GM21723 (cell line): ENCODE measurements at regions not wholly inside any gene's neighbourhood (a gene's known extent, or its start where the extent isn't known, plus 50 kb on each side); places are given as distances from the start of the nearest gene placed in this dataset.
"Not testable (repeated sequence)": the region's sequence is repeated elsewhere in the genome, so short reads cannot be mapped to it uniquely, and the experiment has no call there.

Experiments used
- ATAC-seq: cut with Tn5 transposase; IDR thresholded peaks from one replicate; pipeline ENCODE4 v1.9.1; 2021; ENCODE audit warnings: mild to moderate bottlenecking, moderate library complexity; ENCODE audit not compliant: unreplicated experiment

GRCh38 chr1:199858171-199858570 is 169.3 kb upstream of the NR5A2 start:
- no peak for ATAC-seq

- no peak for ATAC-seq
Measured at GRCh38 chr1:199858856-199859255, 168.7 kb upstream of the NR5A2 start.

GRCh38 chr1:199859491-199859933 is 168.0 kb upstream of the NR5A2 start:
- ATAC-seq, result no peak

GRCh38 chr1:199861020-199861795 is 166.3 kb upstream of the NR5A2 start:
- no peak for ATAC-seq

- no peak for ATAC-seq
Measured at GRCh38 chr1:199862047-199862446, 165.5 kb upstream of the NR5A2 start.

- no peak for ATAC-seq
Measured at GRCh38 chr1:199866210-199866617, 161.3 kb upstream of the NR5A2 start.

- no peak for ATAC-seq
Measured at GRCh38 chr1:199867601-199868000, 159.9 kb upstream of the NR5A2 start.

GRCh38 chr1:199868777-199869176 is 158.7 kb upstream of the NR5A2 start:
- no peak for ATAC-seq

GRCh38 chr1:199875337-199875736 is 152.2 kb upstream of the NR5A2 start:
- no peak for ATAC-seq

- ATAC-seq, result no peak
Measured at GRCh38 chr1:199875856-199876255, 151.7 kb upstream of the NR5A2 start.

GRCh38 chr1:199877526-199878384 is 149.8 kb upstream of the NR5A2 start:
- no peak for ATAC-seq

GRCh38 chr1:199878823-199879222 is 148.7 kb upstream of the NR5A2 start:
- no peak for ATAC-seq

GRCh38 chr1:199898654-199899053 is 128.9 kb upstream of the NR5A2 start:
- no peak for ATAC-seq

- ATAC-seq, result no peak
Measured at GRCh38 chr1:199901341-199901740, 126.2 kb upstream of the NR5A2 start.

GRCh38 chr1:199907361-199907760 is 120.1 kb upstream of the NR5A2 start:
- no peak for ATAC-seq

- no peak for ATAC-seq
Measured at GRCh38 chr1:199909137-199909536, 118.4 kb upstream of the NR5A2 start.

GRCh38 chr1:199913318-199913717 is 114.2 kb upstream of the NR5A2 start:
- no peak for ATAC-seq

GRCh38 chr1:199914546-199914945 is 113.0 kb upstream of the NR5A2 start:
- no peak for ATAC-seq

- no peak for ATAC-seq
Measured at GRCh38 chr1:199918196-199918769, 109.2 kb upstream of the NR5A2 start.

- no peak for ATAC-seq
Measured at GRCh38 chr1:199920635-199921034, 106.9 kb upstream of the NR5A2 start.

- ATAC-seq, result no peak
Measured at GRCh38 chr1:199929556-199929955, 98.0 kb upstream of the NR5A2 start.

- not testable (repeated sequence) for ATAC-seq
Measured at GRCh38 chr1:199930067-199930466, 97.4 kb upstream of the NR5A2 start.
